ENCODE measurements at regions not wholly inside any gene's neighbourhood (a gene's known extent, or its start where the extent isn't known, plus 50 kb on each side); places are given as distances from the start of the nearest gene placed in this dataset.

DNA sequence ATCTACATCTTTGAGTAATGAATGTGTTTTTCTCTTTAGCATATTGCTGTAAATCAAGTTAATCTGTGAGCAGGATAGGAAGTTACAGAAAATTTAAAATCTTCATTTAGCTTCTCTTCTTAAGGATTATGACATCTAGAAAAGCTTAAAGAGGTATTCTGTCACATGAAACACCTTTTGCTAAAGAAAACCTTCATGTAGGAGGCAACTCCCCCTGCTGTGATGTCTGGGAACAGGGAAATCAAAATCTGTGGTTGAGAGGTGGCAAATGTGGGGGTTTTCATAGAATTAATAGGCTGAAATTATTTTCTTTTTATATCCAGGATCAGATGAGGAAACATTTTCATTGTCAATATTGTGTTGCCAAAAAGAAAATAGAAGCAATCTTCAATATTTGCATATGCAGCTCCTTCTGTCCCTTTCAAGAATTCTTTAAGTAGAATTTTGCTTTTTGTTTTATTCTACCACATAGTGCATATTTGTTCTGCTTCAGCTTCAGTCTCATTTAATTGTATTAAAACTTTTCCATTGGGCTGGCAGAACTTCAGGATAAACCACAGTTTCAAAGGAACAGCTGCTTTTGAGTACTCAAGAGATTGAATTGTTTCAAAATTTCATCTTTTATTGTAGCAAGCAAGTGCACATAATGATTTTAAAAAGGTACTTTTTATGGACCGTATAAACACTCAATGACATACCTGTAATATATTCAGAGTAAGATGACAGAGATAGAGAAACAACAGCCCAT, 128.4 kb downstream of the RAP2B start:
- TF ChIP-seq FOXP2 (optimal IDR thresholded peaks at IDR 0.05; ENCODE audit: control extremely low read depth, extremely low read length, insufficient read depth) = no peak
- TF ChIP-seq POLR2AphosphoS5 (IDR thresholded peaks at IDR 0.05; ENCODE audit: borderline replicate concordance, low read depth, low read length) = no peak

Measured in SK-N-MC (cell line).